HG02798 (cell line): ENCODE measurements at regions not wholly inside any gene's neighbourhood (a gene's known extent, or its start where the extent isn't known, plus 50 kb on each side); places are given as distances from the start of the nearest gene placed in this dataset.
"Not testable (repeated sequence)": the region's sequence is repeated elsewhere in the genome, so short reads cannot be mapped to it uniquely, and the experiment has no call there.

Experiments used
- ATAC-seq: cut with Tn5 transposase; IDR thresholded peaks from one replicate; pipeline ENCODE4 v1.9.1; 2021; ENCODE audit warnings: mild to moderate bottlenecking; ENCODE audit not compliant: unreplicated experiment, poor library complexity

DNA sequence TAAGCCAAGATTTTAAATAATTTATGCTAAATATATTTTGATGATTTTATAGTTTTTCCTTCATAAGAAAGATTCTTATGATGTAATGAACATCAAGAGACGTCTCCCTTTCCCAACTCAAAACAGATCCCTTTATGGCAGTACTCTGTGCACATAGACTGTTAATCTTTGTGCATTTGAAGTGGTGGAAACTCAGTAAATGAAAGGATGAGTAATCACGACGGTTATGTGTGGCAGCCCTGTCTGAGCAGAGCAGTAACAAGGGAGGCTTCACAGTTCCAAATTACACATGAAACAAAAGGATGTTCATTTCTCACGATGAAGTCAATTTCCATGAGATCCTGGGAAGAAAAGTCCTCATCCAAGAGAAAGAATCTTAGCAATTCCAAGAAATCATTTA lies 498.1 kb downstream of the KLF5 start:
- ATAC-seq, result no peak

DNA sequence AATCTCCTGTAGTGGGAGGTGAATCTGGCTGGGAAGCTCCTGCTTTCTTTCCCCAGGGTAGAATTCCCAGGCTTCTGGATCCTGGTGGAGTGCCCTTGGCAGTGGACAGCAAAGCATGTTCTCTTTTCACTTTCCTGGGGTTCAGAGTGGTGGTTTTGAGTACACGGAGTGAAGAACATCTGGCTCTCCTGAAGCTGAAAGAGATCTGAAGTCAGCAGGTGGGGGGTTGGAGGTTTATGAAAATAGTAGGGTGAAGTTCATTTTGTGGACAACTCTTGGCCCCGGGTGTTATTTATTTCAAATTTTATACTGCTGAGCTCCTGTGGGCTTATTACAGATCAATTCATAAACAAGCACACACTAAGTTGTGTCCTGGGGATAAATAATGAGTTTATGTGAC lies 497.3 kb downstream of the KLF5 start:
- ATAC-seq, result no peak

DNA sequence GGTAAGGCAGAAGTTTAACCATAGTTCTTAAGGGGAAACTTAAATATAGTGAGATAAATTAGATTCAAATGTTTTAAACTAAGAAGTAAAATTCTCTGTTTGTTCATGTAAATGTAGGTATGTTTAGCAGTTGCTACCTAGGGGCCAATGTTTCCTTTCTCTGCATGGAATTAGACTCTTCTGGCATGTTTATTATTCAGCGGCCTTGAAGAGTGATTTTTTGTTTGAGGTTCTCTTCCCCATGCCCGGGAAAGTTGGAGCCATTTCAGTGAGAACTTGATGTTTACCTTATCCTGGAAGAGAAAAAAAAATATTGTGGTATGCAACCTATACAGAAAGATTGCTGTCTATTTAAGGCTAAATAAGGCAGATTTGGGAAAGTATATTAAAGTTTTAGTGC lies 492.9 kb downstream of the KLF5 start:
- ATAC-seq, result no peak

DNA sequence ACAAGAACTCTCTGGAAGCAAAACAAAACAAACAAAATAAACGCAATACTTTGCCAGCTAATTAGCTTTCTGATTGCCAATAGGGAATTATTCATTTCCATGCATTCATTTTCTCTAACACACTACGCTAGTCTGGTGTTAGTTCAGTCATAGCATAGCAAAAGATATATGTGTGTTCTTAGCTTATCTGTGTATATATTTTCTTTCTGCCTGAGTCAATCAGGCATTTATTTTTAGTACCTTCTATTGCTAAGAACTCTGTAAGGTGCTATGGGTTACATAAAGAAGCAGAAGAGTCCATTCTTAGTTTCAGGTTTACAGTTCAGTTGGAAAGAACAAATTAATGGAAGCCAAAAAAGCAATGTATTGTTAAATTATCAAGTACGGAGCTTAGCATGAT lies 490.9 kb downstream of the KLF5 start:
- ATAC-seq, result no peak

DNA sequence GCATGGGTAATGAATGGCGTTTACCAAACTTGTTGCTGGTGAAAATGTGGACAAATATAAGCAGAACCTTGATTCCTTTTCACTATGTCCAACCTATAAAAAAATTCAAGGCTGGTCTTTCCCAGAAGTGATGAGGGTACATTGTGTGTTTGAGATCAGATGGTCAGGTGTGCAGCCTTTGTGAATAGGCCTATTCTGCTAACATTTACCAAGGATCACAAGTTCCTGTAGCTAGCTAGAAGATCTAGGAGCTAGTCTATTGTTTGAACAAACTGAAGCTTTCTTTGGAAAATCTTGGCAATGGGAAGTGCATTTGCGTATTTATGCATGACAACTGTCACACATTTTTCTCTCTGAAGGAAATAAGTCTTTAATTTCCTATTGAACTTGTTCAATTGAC lies 489.6 kb downstream of the KLF5 start:
- ATAC-seq, result no peak

DNA sequence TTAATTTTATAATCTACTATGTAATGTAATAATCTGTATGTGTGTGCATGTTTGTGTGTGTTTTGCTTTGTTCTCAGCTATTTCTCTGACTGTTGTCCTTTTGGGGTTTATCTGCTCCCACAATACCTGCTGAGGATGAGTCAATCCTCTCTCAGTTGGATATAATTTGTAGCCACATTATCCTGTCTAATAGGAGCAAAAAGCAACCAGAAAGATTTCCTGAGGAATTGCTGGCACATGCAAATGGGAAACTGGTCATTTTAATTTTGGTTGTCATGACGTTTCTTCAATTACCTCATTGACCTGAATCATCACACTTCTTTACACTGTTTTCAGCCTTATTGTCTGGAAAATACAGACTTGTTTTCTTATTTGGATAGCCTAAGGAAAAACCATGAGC lies 488.4 kb downstream of the KLF5 start:
- no peak for ATAC-seq

DNA sequence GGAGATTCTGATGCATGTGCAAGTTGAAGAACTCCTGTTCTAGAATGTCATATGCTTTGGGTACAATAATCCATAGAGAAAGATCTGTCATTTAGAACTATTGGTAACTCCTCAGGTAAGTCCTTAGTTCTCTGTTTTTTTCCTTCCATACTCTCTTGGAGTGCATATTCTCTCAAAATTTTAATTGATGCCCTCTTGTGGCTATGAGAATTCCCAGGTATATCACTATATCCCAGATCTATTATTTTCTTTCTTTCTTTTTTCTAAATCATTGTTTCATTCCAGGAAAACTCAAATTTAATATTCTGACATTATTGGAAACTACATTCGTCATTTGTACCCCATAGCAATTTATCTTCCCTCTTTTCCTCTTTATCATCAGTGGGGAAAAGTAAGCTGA lies 485.4 kb downstream of the KLF5 start:
- ATAC-seq, result no peak

DNA sequence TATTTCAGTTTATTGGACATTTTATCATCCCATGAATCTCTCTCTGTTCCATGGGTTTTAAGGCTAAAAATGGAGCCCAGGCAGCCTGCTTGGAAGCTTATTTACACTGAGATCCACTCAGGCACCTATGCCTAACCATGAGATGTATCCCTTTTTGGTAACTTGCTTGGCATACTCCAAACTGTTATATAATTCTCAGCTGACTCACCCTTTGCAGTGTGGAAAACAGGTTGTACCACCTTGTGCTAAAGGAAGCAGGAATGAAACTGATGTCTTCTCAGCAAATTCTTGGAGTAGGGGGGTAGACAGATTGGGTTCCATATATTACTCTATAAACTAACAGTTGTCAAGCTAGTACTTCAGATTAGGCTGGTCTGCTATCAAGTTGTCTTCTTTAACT lies 483.6 kb downstream of the KLF5 start:
- no peak for ATAC-seq

DNA sequence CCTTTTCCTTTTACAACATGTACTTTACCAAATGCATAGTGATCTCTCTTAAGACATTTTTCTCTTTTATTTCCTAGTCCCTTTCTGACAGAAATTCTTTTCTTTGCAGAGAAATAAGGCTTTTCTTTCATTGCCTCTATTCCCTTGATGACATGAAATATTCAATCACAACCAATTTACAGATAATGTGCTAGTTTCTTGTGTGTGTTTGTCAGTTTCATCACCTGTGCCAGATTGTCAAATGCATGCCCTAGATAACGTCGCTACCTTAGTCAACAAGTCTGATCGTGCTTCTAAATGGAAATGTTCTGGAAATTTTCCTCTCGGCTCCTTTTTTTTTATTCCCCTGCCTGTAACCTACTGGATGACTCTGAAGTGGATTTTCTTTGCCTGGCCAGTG lies 478.1 kb downstream of the KLF5 start:
- ATAC-seq, result no peak

DNA sequence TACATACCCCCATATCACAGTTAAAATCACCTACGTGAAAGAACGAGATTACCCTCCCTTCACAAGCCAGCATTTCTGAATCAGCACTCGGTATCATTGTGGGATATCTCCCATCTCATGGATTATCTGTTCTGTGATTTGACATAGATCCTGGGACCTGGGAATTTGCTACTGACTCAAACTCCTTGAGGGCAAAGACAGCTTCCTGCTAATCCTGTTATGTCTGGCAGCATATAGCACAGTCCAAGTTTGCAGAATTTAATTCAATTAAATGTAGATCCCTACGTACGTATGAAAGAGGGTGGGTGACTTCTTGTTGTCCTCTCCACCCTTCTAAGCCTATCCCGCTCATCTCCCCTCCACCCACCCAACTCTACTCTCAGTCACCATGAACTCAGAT lies 476.5 kb downstream of the KLF5 start:
- ATAC-seq, result no peak

DNA sequence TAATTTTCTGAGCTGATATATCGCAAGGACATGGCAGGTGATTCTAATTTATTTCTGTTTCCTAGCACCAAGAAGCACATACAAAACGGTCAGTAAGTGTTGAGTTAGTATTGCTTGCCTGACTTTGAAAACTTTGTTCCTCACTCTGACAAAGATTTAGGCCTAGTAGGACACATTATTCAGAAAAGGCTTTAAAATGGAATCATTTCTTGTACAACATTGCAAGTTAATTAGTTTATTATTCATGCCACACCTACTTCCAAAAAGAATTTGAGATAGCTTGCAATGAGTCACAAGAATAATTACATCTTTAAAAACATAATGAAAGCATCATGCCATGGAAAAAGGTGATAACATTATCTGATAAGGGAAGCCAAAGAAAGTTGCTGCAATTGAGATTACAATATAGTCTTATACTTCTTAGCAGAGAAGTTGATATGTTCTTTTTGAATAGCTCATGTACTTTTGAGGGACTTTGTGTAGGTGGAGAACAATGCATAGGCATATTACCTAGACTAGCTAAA lies 474.2 kb downstream of the KLF5 start:
- no peak for ATAC-seq

DNA sequence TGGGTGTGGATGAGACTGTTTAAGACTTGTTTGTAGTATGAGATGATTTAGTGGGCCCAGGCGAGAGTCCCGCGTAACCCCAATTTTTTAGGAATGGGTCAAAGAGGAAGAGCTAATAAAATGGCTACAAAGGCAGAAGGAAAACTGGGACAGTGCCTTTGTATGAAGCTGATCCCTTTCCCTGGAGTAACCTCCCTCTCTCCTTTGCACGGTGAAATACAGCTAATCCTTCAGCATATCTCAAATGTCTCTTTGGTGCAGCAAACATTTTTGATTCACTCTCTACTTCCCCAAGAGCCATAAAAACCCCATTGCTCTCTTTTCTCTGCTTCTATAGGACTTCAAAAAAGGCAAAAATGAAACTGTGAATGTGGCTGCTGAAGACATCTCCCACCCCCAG lies 473.8 kb downstream of the KLF5 start:
- no peak for ATAC-seq

DNA sequence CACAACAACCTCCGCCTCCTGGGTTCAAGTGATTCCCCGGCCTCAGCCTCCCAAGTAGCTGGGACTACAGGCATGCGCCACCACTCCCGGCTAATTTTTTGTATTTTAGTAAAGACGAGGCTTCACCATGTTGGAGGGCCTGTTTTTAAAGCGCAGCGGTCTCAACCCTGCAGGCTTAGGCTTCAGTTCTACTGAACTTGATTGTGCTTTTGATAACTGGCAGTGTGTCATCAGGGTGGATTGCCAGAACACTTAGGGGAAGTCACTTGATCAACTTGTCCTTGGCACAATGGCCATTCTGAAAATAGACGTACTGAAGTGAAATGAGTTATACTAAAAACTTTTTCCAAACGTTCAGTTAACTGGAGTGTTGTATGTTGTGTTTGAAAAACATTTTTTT lies 472.2 kb downstream of the KLF5 start:
- ATAC-seq, result no peak

DNA sequence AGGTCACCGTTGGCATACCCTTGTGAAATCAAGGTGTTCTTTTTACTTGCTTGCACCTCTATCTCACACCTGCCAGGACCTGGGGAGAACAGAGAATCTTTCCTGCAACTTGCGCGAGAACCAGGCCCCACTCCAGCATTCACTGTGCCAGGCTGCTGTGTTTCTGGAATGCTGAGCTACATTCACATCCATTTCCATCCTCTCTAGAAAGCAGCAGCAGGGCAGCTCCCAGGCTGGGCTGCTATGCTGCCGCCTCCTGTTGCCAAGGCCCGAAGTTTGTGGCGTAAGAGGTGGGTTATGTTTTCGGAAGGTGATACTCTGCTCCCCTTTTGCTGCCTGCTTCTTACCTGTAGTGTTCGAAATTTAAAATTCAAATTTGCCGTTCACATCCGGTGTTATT lies 464.1 kb downstream of the KLF5 start:
- ATAC-seq, result no peak

DNA sequence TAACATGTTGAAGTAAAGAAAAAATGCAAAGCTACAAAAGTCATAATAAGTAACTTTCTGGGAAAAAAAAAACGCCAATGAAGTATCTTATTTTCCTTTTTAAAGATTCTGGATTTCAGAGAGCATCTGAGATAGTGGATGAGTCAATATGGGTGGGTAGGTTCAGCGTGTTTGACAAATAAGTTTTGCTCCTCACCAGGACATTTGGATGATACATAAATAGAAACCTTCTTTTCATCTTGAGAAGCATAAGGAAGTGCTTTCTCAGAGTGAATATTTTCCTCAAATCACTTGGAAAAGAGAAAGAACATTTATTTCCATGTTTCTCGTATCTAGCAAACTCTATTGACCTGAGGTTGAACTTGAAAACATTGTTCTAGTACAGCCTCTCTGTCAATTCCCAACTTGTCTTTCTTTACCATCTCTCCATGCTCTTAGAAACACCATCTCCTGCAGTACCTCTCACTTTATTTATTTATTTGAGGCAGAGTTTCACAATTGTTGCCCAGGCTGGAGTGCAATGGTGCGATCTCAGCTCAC lies 463.2 kb downstream of the KLF5 start:
- no peak for ATAC-seq

DNA sequence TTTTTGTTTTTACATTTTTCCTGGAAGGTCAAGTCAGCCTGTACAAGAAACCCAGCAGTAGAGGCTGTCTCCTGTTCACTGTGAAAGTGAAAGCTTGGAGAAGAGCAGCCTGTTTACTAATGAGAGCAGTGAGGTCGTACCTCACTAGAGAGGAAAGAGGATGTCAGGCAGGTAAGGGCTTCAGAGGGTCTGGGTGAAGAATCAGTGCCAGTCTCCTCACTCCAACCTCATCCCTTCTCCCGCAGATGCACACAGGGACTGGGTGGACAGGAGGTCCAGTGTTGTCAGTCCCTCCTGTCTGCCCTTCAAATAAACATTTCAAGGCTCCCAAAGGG lies 462.5 kb downstream of the KLF5 start:
- ATAC-seq, result no peak

DNA sequence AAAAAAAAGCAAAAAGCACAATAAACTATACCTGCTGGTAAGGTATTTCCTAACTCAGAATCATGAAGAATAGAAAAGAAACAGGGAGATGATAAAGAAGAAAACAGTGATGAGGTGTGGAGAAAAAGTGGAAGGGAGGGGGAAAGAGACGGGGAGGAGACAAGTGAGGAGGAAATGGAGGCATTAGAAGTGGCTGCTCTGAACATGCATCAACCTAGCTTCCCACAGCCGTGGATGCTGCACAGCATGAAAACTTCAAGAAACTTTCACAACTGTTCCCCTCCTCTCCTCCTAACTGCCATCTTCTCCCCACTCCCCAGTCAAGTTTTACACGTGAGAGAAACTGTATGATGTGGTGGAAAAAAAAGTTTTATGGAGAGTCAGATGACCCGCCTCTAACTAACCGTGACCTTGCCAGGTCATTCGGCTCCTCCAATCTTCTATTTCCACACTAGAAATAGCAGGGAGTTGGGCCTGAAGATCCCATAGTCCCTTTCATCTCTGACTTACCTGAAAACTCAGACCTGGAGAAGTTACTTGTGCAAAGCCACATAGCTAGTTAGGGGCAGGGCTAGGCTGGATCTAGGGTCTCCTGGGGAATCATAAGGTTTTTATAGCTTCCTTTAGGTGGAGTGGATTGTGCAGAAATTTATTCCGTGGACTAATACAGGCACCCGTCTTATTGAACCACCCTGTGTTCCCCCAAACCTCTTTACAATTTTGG lies 461.9 kb downstream of the KLF5 start:
- ATAC-seq, result no peak

DNA sequence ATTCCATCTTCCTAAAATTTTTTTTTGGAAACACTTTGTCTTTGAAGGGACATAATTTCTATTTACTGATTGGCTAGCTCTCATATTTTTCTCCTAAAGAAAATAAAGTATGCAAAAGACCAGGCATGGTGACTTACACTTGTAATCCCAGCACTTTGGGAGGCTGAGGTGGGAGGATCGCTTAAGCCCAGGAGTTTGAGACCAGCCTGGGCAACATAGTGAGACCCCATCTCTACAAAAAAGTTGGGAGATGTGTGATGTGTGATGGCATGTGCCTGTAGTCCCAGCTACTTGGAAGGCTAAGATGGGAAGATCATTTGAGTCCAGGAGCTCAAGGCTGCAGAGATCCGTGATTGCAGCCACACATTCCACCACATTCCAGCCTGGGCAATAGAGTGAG lies 461.3 kb downstream of the KLF5 start:
- not testable (repeated sequence) for ATAC-seq

DNA sequence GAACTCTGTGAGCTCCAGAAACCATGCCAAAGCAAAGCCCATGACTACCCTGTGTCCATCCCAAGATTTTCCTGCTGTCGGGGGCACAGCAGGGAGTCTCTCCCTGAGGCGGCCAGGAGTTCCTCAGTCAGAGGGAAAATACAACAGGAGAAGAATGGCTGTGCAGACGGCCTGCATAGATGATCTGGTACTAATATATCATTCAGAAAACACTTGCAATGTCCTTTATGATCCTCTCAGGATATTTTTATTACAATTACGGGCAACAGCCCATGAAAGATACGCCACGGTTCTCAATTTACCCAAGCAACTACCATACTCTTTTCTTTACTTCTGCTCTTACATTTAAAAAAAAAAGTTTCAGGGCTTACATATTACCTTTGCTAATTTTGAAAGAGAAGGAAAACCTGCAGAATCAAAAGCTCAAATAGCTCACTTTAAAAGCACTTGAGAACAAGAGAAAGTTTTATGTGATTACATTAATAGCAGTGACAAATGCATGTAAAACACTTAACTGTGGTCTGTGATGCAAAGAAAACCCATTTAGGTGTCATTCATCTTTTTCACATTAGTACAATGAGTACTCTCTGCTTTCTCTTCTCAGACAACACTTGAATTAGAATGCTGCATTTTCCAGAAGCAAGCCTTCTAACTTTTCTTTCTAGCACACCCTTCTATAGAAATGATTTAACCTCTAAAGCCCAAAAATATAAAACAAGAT lies 460.8 kb downstream of the KLF5 start:
- ATAC-seq, result no peak

DNA sequence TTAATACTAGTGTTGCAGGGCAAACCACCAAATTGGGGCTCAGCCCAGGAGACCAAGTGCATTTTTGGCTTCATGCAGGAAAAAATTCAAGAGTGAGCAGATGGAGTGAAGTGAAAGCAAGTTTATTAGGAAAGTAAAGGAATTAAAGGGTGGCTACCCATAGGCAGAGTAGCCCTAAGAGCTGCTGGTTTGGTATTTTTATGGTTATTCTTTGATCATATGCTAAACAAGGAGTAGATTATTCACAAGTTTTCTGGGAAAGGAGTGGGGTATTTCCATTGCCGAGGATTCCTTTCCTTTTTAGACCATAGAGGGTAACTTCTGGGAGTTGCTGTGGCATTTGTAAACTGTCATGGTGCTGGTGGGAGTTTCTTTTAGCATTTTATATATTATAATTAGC lies 459.0 kb downstream of the KLF5 start:
- ATAC-seq, result no peak

DNA sequence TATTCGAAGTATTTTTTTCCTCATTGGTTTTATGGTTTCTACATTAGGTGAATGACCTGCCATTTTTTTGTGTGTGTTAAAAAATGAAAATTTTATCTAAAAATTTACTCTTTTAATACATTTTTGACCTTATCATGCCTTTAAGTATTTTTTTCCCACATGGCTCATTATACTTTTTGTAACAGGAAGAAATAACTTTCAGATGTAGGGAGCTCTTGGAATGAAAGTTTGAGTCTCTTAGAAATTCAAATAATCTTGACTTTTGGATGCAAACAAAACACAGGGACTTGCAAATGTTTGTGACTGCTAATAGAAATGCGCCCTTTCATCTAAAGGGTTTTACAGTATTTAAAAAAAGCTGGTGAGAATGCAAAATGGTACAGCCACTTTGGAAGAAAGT lies 457.9 kb downstream of the KLF5 start:
- ATAC-seq, result no peak

DNA sequence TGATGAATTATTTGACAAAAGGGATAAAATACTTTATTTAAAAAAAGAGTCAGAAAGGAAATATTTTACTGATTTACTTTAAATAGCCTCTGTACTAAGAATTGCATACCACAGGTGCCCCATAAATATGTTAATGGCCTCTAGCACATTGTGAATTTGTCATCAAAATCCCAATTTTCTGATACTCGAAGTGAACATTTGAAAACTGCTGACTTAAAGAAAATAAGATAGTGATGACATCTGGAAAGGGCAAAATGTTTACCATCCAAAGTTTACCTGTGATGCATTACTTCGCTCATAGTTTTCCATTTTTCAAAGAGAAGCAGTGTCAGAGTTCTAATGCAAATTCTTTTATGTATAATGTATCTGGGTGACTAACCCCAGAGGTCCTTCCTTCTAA lies 455.4 kb downstream of the KLF5 start:
- ATAC-seq, result no peak
